CD14-positive monocyte (primary cell): ENCODE measurements at regions not wholly inside any gene's neighbourhood (a gene's known extent, or its start where the extent isn't known, plus 50 kb on each side); places are given as distances from the start of the nearest gene placed in this dataset.

Experiments used
- DNase-seq, 3 donors: peaks; one replicate each; pipeline ENCODE4 v3.0.0-alpha.2; 2011 to 2022
- H2AFZ ChIP-seq: 2 replicates; pipeline ENCODE4 v1.6.0; 2012; ENCODE audit warnings: mild to moderate bottlenecking, low read depth, low read length, inconsistent platforms; ENCODE audit not compliant: insufficient read depth, poor library complexity, severe bottlenecking
- H3K27ac ChIP-seq, 2 donors: 1 replicate in 1 of 2; 2 replicates in 1 of 2; pipeline ENCODE4 v1.5.1; 2012 to 2013; ENCODE audit warnings: low read length in 2 of 2, control low read depth in 1 of 2, inconsistent platforms in 1 of 2, low read depth in 1 of 2, mild to moderate bottlenecking in 1 of 2
- H3K27me3 ChIP-seq, 2 donors: one replicate each; pipeline versions ENCODE4 v1.6.0 to v1.6.1; 2011 to 2013; ENCODE audit warnings: low read length in 2 of 2; ENCODE audit not compliant: control insufficient read depth in 2 of 2, insufficient read depth in 2 of 2
- H3K36me3 ChIP-seq, 2 donors: replicated peaks in 1 of 2; 1 replicate in 1 of 2; 2 replicates in 1 of 2; pipeline versions ENCODE4 v1.5.1 to v1.6.1; 2012 to 2013; ENCODE audit warnings: low read length in 2 of 2, control low read depth in 1 of 2, inconsistent platforms in 1 of 2, mild to moderate bottlenecking in 1 of 2; ENCODE audit not compliant: insufficient read depth in 2 of 2, control insufficient read depth in 1 of 2
- H3K4me1 ChIP-seq, 2 donors: 1 replicate in 1 of 2; 2 replicates in 1 of 2; pipeline versions ENCODE4 v1.5.1 to v1.6.1; 2012 to 2013; ENCODE audit warnings: low read length in 2 of 2, control low read depth in 1 of 2, inconsistent platforms in 1 of 2, mild to moderate bottlenecking in 1 of 2, moderate library complexity in 1 of 2; ENCODE audit not compliant: insufficient read depth in 2 of 2, control insufficient read depth in 1 of 2
- H3K4me2 ChIP-seq: replicated peaks from 2 replicates; pipeline ENCODE3; 2012; ENCODE audit warnings: low read length, moderate library complexity, mild to moderate bottlenecking; ENCODE audit not compliant: poor library complexity, severe bottlenecking; ENCODE audit errors: extremely low read depth
- H3K4me3 ChIP-seq, 3 experiments: fragments of 200-600 bp in 1 of 3; sonication (generic) in 1 of 3; replicated peaks in 1 of 3; 1 replicate in 2 of 3; 2 replicates in 1 of 3; pipeline ENCODE4 v1.5.1; 2011 to 2013; ENCODE audit warnings: low read length in 3 of 3, mild to moderate bottlenecking in 3 of 3, control low read depth in 2 of 3, low read depth in 2 of 3, inconsistent platforms in 1 of 3, moderate library complexity in 1 of 3
- H3K79me2 ChIP-seq: 2 replicates; pipeline ENCODE4 v1.6.0; 2012; ENCODE audit warnings: mild to moderate bottlenecking, control low read depth, inconsistent platforms, low read length, moderate library complexity; ENCODE audit not compliant: insufficient read depth
- H3K9ac ChIP-seq: 2 replicates; pipeline ENCODE4 v1.6.0; 2017; ENCODE audit warnings: low read length, mild to moderate bottlenecking; ENCODE audit not compliant: insufficient read depth, poor library complexity, severe bottlenecking
- H3K9me3 ChIP-seq, 2 donors: replicated peaks in 1 of 2; 1 replicate in 1 of 2; 2 replicates in 1 of 2; pipeline versions ENCODE4 v1.5.1 to v1.6.1; 2012 to 2013; ENCODE audit warnings: low read length in 2 of 2, control low read depth in 1 of 2; ENCODE audit not compliant: control insufficient read depth in 1 of 2, insufficient read depth in 1 of 2
- H4K20me1 ChIP-seq: 2 replicates; pipeline ENCODE4 v1.6.0; 2012; ENCODE audit warnings: mild to moderate bottlenecking, low read length, control low read depth, moderate library complexity; ENCODE audit not compliant: insufficient read depth
- H3K27ac Mint-ChIP-seq, 7 donors: one replicate each; pipeline ENCODE4 v1.8.0; 2020; ENCODE audit warnings: mild to moderate bottlenecking in 7 of 7, mixed read lengths in 7 of 7, moderate library complexity in 6 of 7, inconsistent platforms in 2 of 7
- H3K27me3 Mint-ChIP-seq, 3 donors: one replicate each; pipeline ENCODE4 v1.8.0; 2021 to 2022; ENCODE audit warnings: low read depth in 3 of 3, mild to moderate bottlenecking in 3 of 3, mixed read lengths in 3 of 3, moderate library complexity in 3 of 3, inconsistent platforms in 1 of 3
- H3K36me3 Mint-ChIP-seq, 2 donors: one replicate each; pipeline ENCODE4 v1.8.0; 2020; ENCODE audit warnings: mixed read lengths in 2 of 2, inconsistent platforms in 1 of 2, mild to moderate bottlenecking in 1 of 2
- H3K4me1 Mint-ChIP-seq: one replicate; pipeline ENCODE4 v1.8.0; 2020; ENCODE audit warnings: mild to moderate bottlenecking, mixed read lengths
- H3K4me3 Mint-ChIP-seq, 2 donors: one replicate each; pipeline ENCODE4 v1.8.0; 2020; ENCODE audit warnings: mild to moderate bottlenecking in 2 of 2, mixed read lengths in 2 of 2, moderate library complexity in 1 of 2
- H3K9me3 Mint-ChIP-seq, 7 donors: one replicate each; pipeline ENCODE4 v1.8.0; 2020 to 2022; ENCODE audit warnings: mixed read lengths in 7 of 7, mild to moderate bottlenecking in 6 of 7, moderate library complexity in 6 of 7, inconsistent platforms in 2 of 7
- CTCF ChIP-seq: fragments of 200-600 bp; IDR thresholded peaks from one replicate; pipeline ENCODE4 v1.8.0; 2022; ENCODE audit warnings: antibody characterized with exemption, mild to moderate bottlenecking
- WGBS: methylation state at CpG from one replicate; pipeline ENCODE4 v1.1.5; 2013; ENCODE audit warnings: missing lambda C conversion rate; ENCODE audit not compliant: insufficient coverage; 5-methylcytosine and 5-hydroxymethylcytosine counted together
- intact Hi-C, 2 donors: fragments of 100-400 bp; cut with micrococcal nuclease; formaldehyde crosslinking; loops; one replicate each; pipeline versions ENCODE4 v1.15.0 to v1.15.1; 2023

- Histone ChIP-seq H3K4me2 (no peak overlapping the region), H3K4me3 (no peak overlapping the region), H3K36me3 (no peaks in the 10 kb centered on the region), H3K9me3 (no peaks in the 10 kb centered on the region), H4K20me1 (no peaks in the 10 kb centered on the region), H3K9ac (no peak overlapping the region), H3K27me3 (peaks cover 8% of the 10 kb centered on the region in 2 donors), H3K4me1 (no peaks in the 10 kb centered on the region), H3K79me2 (no peaks in the 10 kb centered on the region), H3K27ac (no peak overlapping the region), H2AFZ (no peak overlapping the region)
- TF ChIP-seq CTCF, result no peak
- H3K27ac Mint-ChIP-seq, result no peak overlapping the region
- no peak for DNase-seq
- no peaks in the 10 kb centered on the region for H3K36me3 Mint-ChIP-seq
- H3K27me3 Mint-ChIP-seq, result peaks cover 0 to 8% (median 1%) of the 10 kb centered on the region in 3 donors
- H3K9me3 Mint-ChIP-seq, result no peaks in the 10 kb centered on the region
- WGBS, result no CpG with 5 or more reads among the region's 1 CpG
- H3K4me3 Mint-ChIP-seq, result no peak overlapping the region
- intact Hi-C loops, result no loop called here
- no peaks in the 10 kb centered on the region for H3K4me1 Mint-ChIP-seq
Measured at GRCh38 chr9:21677387-21677786, 125.0 kb upstream of the MTAP start.

GRCh38 chr9:21677834-21678233 lies 124.6 kb upstream of the MTAP start:
- no peak overlapping the region for H3K9ac ChIP-seq
- H3K4me3 ChIP-seq, result no peak overlapping the region
- intact Hi-C loops, result no loop called here
- H3K36me3 ChIP-seq, result no peaks in the 10 kb centered on the region
- no peaks in the 10 kb centered on the region for H3K9me3 Mint-ChIP-seq
- no peaks in the 10 kb centered on the region for H3K4me1 Mint-ChIP-seq
- no peak overlapping the region for H3K27ac ChIP-seq
- H3K9me3 ChIP-seq, result no peaks in the 10 kb centered on the region
- no peak for TF ChIP-seq CTCF
- H3K27me3 Mint-ChIP-seq, result peaks cover 0 to 8% (median 1%) of the 10 kb centered on the region in 3 donors
- peaks cover 6 to 9% of the 10 kb centered on the region in 2 donors for H3K27me3 ChIP-seq
- H3K4me1 ChIP-seq, result no peaks in the 10 kb centered on the region
- WGBS, result no CpG with 5 or more reads among the region's 3 CpGs
- H3K4me2 ChIP-seq, result no peak overlapping the region
- no peaks in the 10 kb centered on the region for H3K79me2 ChIP-seq
- no peak overlapping the region for H2AFZ ChIP-seq
- H4K20me1 ChIP-seq, result no peaks in the 10 kb centered on the region
- peak overlapping the region in 1 of 2 donors; percentile 12 for H3K4me3 Mint-ChIP-seq
- H3K27ac Mint-ChIP-seq, result no peak overlapping the region
- H3K36me3 Mint-ChIP-seq, result no peaks in the 10 kb centered on the region
- no peak for DNase-seq
